HEK293 (cell line): ENCODE measurements at regions not wholly inside any gene's neighbourhood (a gene's known extent, or its start where the extent isn't known, plus 50 kb on each side); places are given as distances from the start of the nearest gene placed in this dataset.

Source experiments
- CTCF ChIA-PET: fragments of 350-600 bp; formaldehyde crosslinking; extraction: SDS; loops from one replicate; lab custom pipeline; 2021; ENCODE audit warnings: antibody characterized with exemption; lab: Yijun Ruan, JAX
- POLR2A ChIA-PET: fragments of 300-600 bp; formaldehyde crosslinking; extraction: SDS; loops from one replicate; lab custom pipeline; 2020; ENCODE audit warnings: antibody characterized with exemption, inconsistent platforms; lab: Yijun Ruan, JAX
- H3K27ac ChIP-seq: fragments of 200-500 bp; sonication (Bioruptor generic); 2 replicates; pipeline ENCODE4 v1.5.1; 2014; ENCODE audit warnings: low read depth, low read length, control low read depth, inconsistent platforms; ENCODE audit errors: extremely low read depth
- H3K36me3 ChIP-seq, 2 experiments: fragments of 200-500 bp in 1 of 2; sonication (Bioruptor generic) in 1 of 2; 1 replicate in 1 of 2; 2 replicates in 1 of 2; pipeline ENCODE4 v1.5.1; 2014 to 2017; ENCODE audit warnings: inconsistent platforms in 2 of 2, low read length in 2 of 2; ENCODE audit not compliant: control insufficient read depth in 2 of 2, insufficient read depth in 1 of 2
- H3K4me1 ChIP-seq: fragments of 200-500 bp; sonication (Bioruptor generic); 2 replicates; pipeline ENCODE4 v1.5.1; 2014; ENCODE audit warnings: mild to moderate bottlenecking, low read length, inconsistent platforms; ENCODE audit not compliant: control insufficient read depth, insufficient read depth
- H3K4me3 ChIP-seq: 2 replicates; pipeline ENCODE4 v1.5.1; 2011; ENCODE audit warnings: low read depth, mild to moderate bottlenecking, control low read depth, low read length, moderate library complexity
- H3K9me3 ChIP-seq: fragments of 200-500 bp; sonication (Bioruptor generic); 2 replicates; pipeline ENCODE4 v1.5.1; 2014; ENCODE audit warnings: low read depth, low read length, inconsistent platforms; ENCODE audit not compliant: control insufficient read depth, insufficient read depth
- EGR2 ChIP-seq: fragments of 450-650 bp; formaldehyde crosslinking; IDR thresholded peaks from 2 replicates; pipeline ENCODE4 v1.5.1; 2016; ENCODE audit warnings: low read depth, missing biosample characterization, missing genetic modification characterization
- GLI2 ChIP-seq: fragments of 450-650 bp; formaldehyde crosslinking; IDR thresholded peaks from 2 replicates; pipeline ENCODE4; 2017; ENCODE audit warnings: missing biosample characterization, missing genetic modification characterization, low read depth, borderline replicate concordance
- IKZF3 ChIP-seq: fragments of 450-650 bp; IDR thresholded peaks from 2 replicates; pipeline ENCODE4 v1.5.0; 2018; ENCODE audit warnings: missing biosample characterization, mild to moderate bottlenecking, missing genetic modification characterization, moderate library complexity
- KLF16 ChIP-seq: fragments of 450-650 bp; formaldehyde crosslinking; IDR thresholded peaks from 2 replicates; pipeline ENCODE4 v1.5.1; 2017; ENCODE audit warnings: missing biosample characterization, missing genetic modification characterization
- PRDM6 ChIP-seq: fragments of 450-650 bp; formaldehyde crosslinking; IDR thresholded peaks from 2 replicates; pipeline ENCODE4 v1.5.1; 2017; ENCODE audit warnings: missing biosample characterization, missing genetic modification characterization
- TRIM28 ChIP-seq: IDR thresholded peaks from 2 replicates; pipeline ENCODE4 v1.6.1; 2011; ENCODE audit warnings: low read length, control low read depth, borderline replicate concordance
- WT1 ChIP-seq: fragments of 450-650 bp; formaldehyde crosslinking; IDR thresholded peaks from 2 replicates; pipeline ENCODE4 v1.5.1; 2016; ENCODE audit warnings: missing biosample characterization, missing genetic modification characterization
- ZBTB1 ChIP-seq: fragments of 450-650 bp; formaldehyde crosslinking; IDR thresholded peaks from 2 replicates; pipeline ENCODE4 v1.5.1; 2016; ENCODE audit warnings: missing biosample characterization, missing genetic modification characterization
- ZBTB11 ChIP-seq: fragments of 450-650 bp; formaldehyde crosslinking; conservative IDR thresholded peaks from 2 replicates; pipeline ENCODE4 v1.5.1; 2016; ENCODE audit warnings: low read depth, missing biosample characterization, missing genetic modification characterization
- ZBTB17 ChIP-seq: fragments of 450-650 bp; formaldehyde crosslinking; IDR thresholded peaks from 2 replicates; pipeline ENCODE4 v1.5.1; 2016; ENCODE audit warnings: missing biosample characterization, missing genetic modification characterization
- ZBTB20 ChIP-seq: fragments of 450-650 bp; formaldehyde crosslinking; IDR thresholded peaks from 2 replicates; pipeline ENCODE4 v1.5.1; 2016; ENCODE audit warnings: missing biosample characterization, missing genetic modification characterization
- ZBTB7A ChIP-seq: fragments of 450-650 bp; formaldehyde crosslinking; IDR thresholded peaks from 2 replicates; pipeline ENCODE4 v1.5.1; 2016; ENCODE audit warnings: low read depth, missing biosample characterization, missing genetic modification characterization
- ZFHX2 ChIP-seq: fragments of 450-650 bp; formaldehyde crosslinking; conservative IDR thresholded peaks from 2 replicates; pipeline ENCODE4 v1.5.1; 2016; ENCODE audit warnings: missing biosample characterization, missing genetic modification characterization
- ZFP37 ChIP-seq: fragments of 450-650 bp; formaldehyde crosslinking; IDR thresholded peaks from 2 replicates; pipeline ENCODE4 v1.5.1; 2016; ENCODE audit warnings: missing biosample characterization, missing genetic modification characterization
- ZNF2 ChIP-seq: fragments of 450-650 bp; formaldehyde crosslinking; IDR thresholded peaks from 2 replicates; pipeline ENCODE4 v1.5.1; 2016; ENCODE audit warnings: missing biosample characterization, missing genetic modification characterization
- ZNF324 ChIP-seq: fragments of 450-650 bp; formaldehyde crosslinking; IDR thresholded peaks from 2 replicates; pipeline ENCODE4 v1.5.1; 2016; ENCODE audit warnings: missing biosample characterization, missing genetic modification characterization
- ZNF335 ChIP-seq: fragments of 450-650 bp; formaldehyde crosslinking; conservative IDR thresholded peaks from 2 replicates; pipeline ENCODE4 v1.5.1; 2016; ENCODE audit warnings: missing biosample characterization, missing genetic modification characterization
- ZNF366 ChIP-seq: fragments of 450-650 bp; formaldehyde crosslinking; conservative IDR thresholded peaks from 2 replicates; pipeline ENCODE4 v1.5.1; 2016; ENCODE audit warnings: missing biosample characterization, missing genetic modification characterization
- ZNF585B ChIP-seq: fragments of 450-650 bp; formaldehyde crosslinking; IDR thresholded peaks from 2 replicates; pipeline ENCODE4 v1.5.1; 2016; ENCODE audit warnings: missing biosample characterization, missing genetic modification characterization
- ZNF610 ChIP-seq: fragments of 450-650 bp; formaldehyde crosslinking; IDR thresholded peaks from 2 replicates; pipeline ENCODE4 v1.5.1; 2016; ENCODE audit warnings: missing biosample characterization, missing genetic modification characterization, borderline replicate concordance
- ZNF670 ChIP-seq: fragments of 450-650 bp; formaldehyde crosslinking; IDR thresholded peaks from 2 replicates; pipeline ENCODE4 v1.5.1; 2016; ENCODE audit warnings: missing biosample characterization, missing genetic modification characterization, low read depth
- ZNF837 ChIP-seq: fragments of 450-650 bp; formaldehyde crosslinking; IDR thresholded peaks from 2 replicates; pipeline ENCODE4 v1.5.1; 2016; ENCODE audit warnings: missing biosample characterization, missing genetic modification characterization
- ZXDB ChIP-seq: fragments of 450-650 bp; formaldehyde crosslinking; IDR thresholded peaks from 2 replicates; pipeline ENCODE4 v1.5.1; 2016; ENCODE audit warnings: missing biosample characterization, missing genetic modification characterization

GRCh38 chr17:79501910-79502309 lies 108.9 kb downstream of the RBFOX3 start:
- Histone ChIP-seq H3K36me3 (no peaks in the 10 kb centered on the region), H3K27ac (no peak overlapping the region), H3K9me3 (no peaks in the 10 kb centered on the region), H3K4me1 (no peaks in the 10 kb centered on the region), H3K4me3 (no peak overlapping the region)
- ChIA-PET POLR2A (no interaction called here), CTCF (no interaction called here)
- TF ChIP-seq ZNF2 (tag by site-specific recombination) = no peak
- no peak for TF ChIP-seq TRIM28

GRCh38 chr17:79500745-79501618 lies 109.9 kb downstream of the RBFOX3 start:
- no peaks in the 10 kb centered on the region for H3K9me3 ChIP-seq
- no peaks in the 10 kb centered on the region for H3K4me1 ChIP-seq
- POLR2A ChIA-PET = no interaction called here
- no peaks in the 10 kb centered on the region for H3K36me3 ChIP-seq
- no peak overlapping the region for H3K27ac ChIP-seq
- H3K4me3 ChIP-seq = no peak overlapping the region
- CTCF ChIA-PET = interaction anchor here (0.6 kb wide), 1 partner anchor 111 kb away, joined by 3 read pairs; no protein-coding TSS in a partner anchor
- no peak for TF ChIP-seq ZNF837 (tag by site-specific recombination)
- TF ChIP-seq, all 188 proteins: peak for 0

- Histone ChIP-seq H3K4me1 (no peaks in the 10 kb centered on the region), H3K9me3 (no peaks in the 10 kb centered on the region), H3K27ac (no peak overlapping the region), H3K4me3 (no peak overlapping the region), H3K36me3 (no peaks in the 10 kb centered on the region)
- TF ChIP-seq EGR2 (tag by site-specific recombination) = peak; percentile 33; the same call in 1 of the 2 replicates
- TF ChIP-seq GLI2 = no peak
- TF ChIP-seq ZNF366 (tag by site-specific recombination) = peak; percentile 73
- no peak for TF ChIP-seq ZBTB11 (tag by site-specific recombination)
- no peak for TF ChIP-seq ZNF585B (tag by site-specific recombination)
- peak; percentile 14; the same call in 1 of the 2 replicates for TF ChIP-seq ZFHX2 (tag by site-specific recombination)
- TF ChIP-seq KLF16 = no peak
- TF ChIP-seq ZNF335 (tag by site-specific recombination) = no peak
- TF ChIP-seq PRDM6 (tag by site-specific recombination) = no peak
- TF ChIP-seq ZBTB7A = no peak
- peak; percentile 93 for TF ChIP-seq ZBTB17
- no peak for TF ChIP-seq IKZF3 (tag by site-specific recombination)
- TF ChIP-seq ZXDB (tag by site-specific recombination) = no peak
- TF ChIP-seq ZNF670 (tag by site-specific recombination) = no peak
- no peak for TF ChIP-seq ZNF610 (tag by site-specific recombination)
- no peak for TF ChIP-seq WT1
- no peak for TF ChIP-seq ZNF324 (tag by site-specific recombination)
- no peak for TF ChIP-seq ZBTB1 (tag by site-specific recombination)
- no peak for TF ChIP-seq ZBTB20 (tag by site-specific recombination)
- no peak for TF ChIP-seq ZFP37 (tag by site-specific recombination)
- CTCF ChIA-PET = no interaction called here
- POLR2A ChIA-PET = no interaction called here
These were observed 112.0 kb downstream of the RBFOX3 start for GRCh38 chr17:79498854-79499253.
